SK-N-SH (cell line): ENCODE measurements at regions not wholly inside any gene's neighbourhood (a gene's known extent, or its start where the extent isn't known, plus 50 kb on each side); places are given as distances from the start of the nearest gene placed in this dataset.

Experiments
- CTCF ChIA-PET: fragments of 300-600, 350-600 bp; formaldehyde crosslinking; extraction: SDS; loops from one replicate; lab custom pipeline; 2021; lab: Yijun Ruan, JAX
- POLR2A ChIA-PET: fragments of 350-600 bp; sonication (Branson Sonifier 250); formaldehyde crosslinking; extraction: SDS; loops from one replicate; lab custom pipeline; 2020; ENCODE audit warnings: antibody characterized with exemption, inconsistent platforms; lab: Yijun Ruan, JAX
- DNase-seq: peaks from one replicate; pipeline ENCODE4 v3.0.0; 2012
- H2AFZ ChIP-seq: fragments of 200-600 bp; sonication (generic); 2 replicates; pipeline ENCODE4 v1.8.1; 2016; ENCODE audit warnings: antibody characterized with exemption, mild to moderate bottlenecking, low read depth
- H3F3A ChIP-seq: fragments of 200-600 bp; sonication (generic); replicated peaks from 2 replicates; pipeline ENCODE3; 2016; ENCODE audit warnings: antibody characterized with exemption, mild to moderate bottlenecking; ENCODE audit not compliant: insufficient read depth
- H3K27ac ChIP-seq, 2 experiments: fragments of 200-500 bp in 1 of 2; fragments of 200-600 bp in 1 of 2; sonication (Bioruptor generic) in 1 of 2; sonication (generic), shearing (Covaris generic) in 1 of 2; 2 replicates each; pipeline versions ENCODE4 v1.5.1 to v1.6.1; 2014 to 2016; ENCODE audit warnings: low read depth in 2 of 2, inconsistent platforms in 1 of 2, low read length in 1 of 2, mild to moderate bottlenecking in 1 of 2, mixed read lengths in 1 of 2
- H3K27me3 ChIP-seq: fragments of 200-600 bp; sonication (generic), shearing (Covaris generic); 2 replicates; pipeline ENCODE4 v1.6.1; 2016; ENCODE audit warnings: mixed run types; ENCODE audit not compliant: insufficient read depth
- H3K36me3 ChIP-seq, 2 experiments: fragments of 200-500 bp in 1 of 2; fragments of 200-600 bp in 1 of 2; sonication (Bioruptor generic) in 1 of 2; sonication (generic) in 1 of 2; replicated peaks in 1 of 2; 2 replicates each; pipeline versions ENCODE3 to v1.5.1; 2014 to 2016; ENCODE audit warnings: low read length in 1 of 2, mild to moderate bottlenecking in 1 of 2; ENCODE audit not compliant: insufficient read depth in 2 of 2, control insufficient read depth in 1 of 2
- H3K4me1 ChIP-seq, 2 experiments: fragments of 200-500 bp in 1 of 2; fragments of 200-600 bp in 1 of 2; sonication (Bioruptor generic) in 1 of 2; sonication (generic), shearing (Covaris generic) in 1 of 2; 2 replicates each; pipeline versions ENCODE4 v1.5.1 to v1.6.1; 2014 to 2016; ENCODE audit warnings: low read depth in 1 of 2, low read length in 1 of 2, mixed run types in 1 of 2; ENCODE audit not compliant: insufficient read depth in 2 of 2, control insufficient read depth in 1 of 2
- H3K4me2 ChIP-seq: fragments of 200-600 bp; sonication (generic), shearing (Covaris generic); 2 replicates; pipeline ENCODE4 v1.6.1; 2017; ENCODE audit warnings: mixed run types
- H3K4me3 ChIP-seq, 2 experiments: fragments of 200-500 bp in 1 of 2; fragments of 200-600 bp in 1 of 2; sonication (Bioruptor generic) in 1 of 2; sonication (generic), shearing (Covaris generic) in 1 of 2; 2 replicates each; pipeline versions ENCODE4 v1.5.1 to v1.8.1; 2014 to 2016; ENCODE audit warnings: low read depth in 2 of 2, inconsistent platforms in 1 of 2, low read length in 1 of 2, mild to moderate bottlenecking in 1 of 2, mixed read lengths in 1 of 2, moderate library complexity in 1 of 2
- H3K79me2 ChIP-seq: fragments of 200-600 bp; sonication (generic); 2 replicates; pipeline ENCODE4 v1.8.1; 2017; ENCODE audit warnings: mild to moderate bottlenecking; ENCODE audit not compliant: insufficient read depth
- H3K9ac ChIP-seq: fragments of 200-600 bp; sonication (generic); 2 replicates; pipeline ENCODE4 v1.6.1; 2017; ENCODE audit warnings: mixed run types
- H3K9me2 ChIP-seq: fragments of 200-600 bp; sonication (generic); 2 replicates; pipeline ENCODE4 v1.6.1; 2017; ENCODE audit warnings: mixed run types
- H3K9me3 ChIP-seq: fragments of 200-600 bp; sonication (generic); 2 replicates; pipeline ENCODE4 v1.6.1; 2017; ENCODE audit warnings: mixed run types, mild to moderate bottlenecking, moderate library complexity
- H4K20me1 ChIP-seq: fragments of 200-600 bp; sonication (generic); 2 replicates; pipeline ENCODE4 v1.6.1; 2017; ENCODE audit warnings: mild to moderate bottlenecking, mixed run types; ENCODE audit not compliant: insufficient read depth
- ELF1 ChIP-seq: IDR thresholded peaks from 2 replicates; pipeline ENCODE4 v1.4.0; 2012
- EP300 ChIP-seq, 2 experiments: IDR thresholded peaks; 2 replicates each; pipeline versions ENCODE4 v1.4.0 to v1.6.1; 2012; ENCODE audit warnings: borderline replicate concordance in 1 of 2, low read depth in 1 of 2, low read length in 1 of 2
- FOXM1 ChIP-seq: IDR thresholded peaks from 2 replicates; pipeline ENCODE4 v1.4.0; 2012; ENCODE audit warnings: low read depth, mild to moderate bottlenecking
- GATA2 ChIP-seq: sonication (generic); formaldehyde crosslinking; IDR thresholded peaks from 2 replicates; pipeline ENCODE4 v1.5.0; 2020; ENCODE audit warnings: mild to moderate bottlenecking, missing genetic modification reagents
- IRF3 ChIP-seq: fragments of 150-350 bp; IDR thresholded peaks from 2 replicates; pipeline ENCODE4 v1.6.1; 2016; ENCODE audit warnings: mild to moderate bottlenecking, low read depth, low read length
- MAX ChIP-seq: IDR thresholded peaks from 2 replicates; pipeline ENCODE4 v1.4.0; 2012; ENCODE audit warnings: low read depth
- MXI1 ChIP-seq: IDR thresholded peaks from 2 replicates; pipeline ENCODE4 v1.6.1; 2012; ENCODE audit warnings: mild to moderate bottlenecking, low read depth, low read length, improper control_type of control experiment
- NFIC ChIP-seq: IDR thresholded peaks from 2 replicates; pipeline ENCODE4 v1.4.0; 2012; ENCODE audit warnings: borderline replicate concordance
- NRF1 ChIP-seq: IDR thresholded peaks from 2 replicates; pipeline ENCODE4 v1.6.1; 2012; ENCODE audit warnings: low read depth, mild to moderate bottlenecking, low read length
- RXRA ChIP-seq: IDR thresholded peaks from 2 replicates; pipeline ENCODE4 v1.4.0; 2012; ENCODE audit warnings: low read depth, mild to moderate bottlenecking, borderline replicate concordance
- SMC3 ChIP-seq: IDR thresholded peaks from 2 replicates; pipeline ENCODE4 v1.6.1; 2012; ENCODE audit warnings: low read depth, low read length, improper control_type of control experiment
- TAF1 ChIP-seq: IDR thresholded peaks from 2 replicates; pipeline ENCODE4 v1.6.1; 2012; ENCODE audit warnings: low read depth, mild to moderate bottlenecking, low read length, moderate library complexity, borderline replicate concordance
- TCF12 ChIP-seq: IDR thresholded peaks from 2 replicates; pipeline ENCODE4 v1.4.0; 2012
- TEAD4 ChIP-seq: IDR thresholded peaks from 2 replicates; pipeline ENCODE4 v1.4.0; 2012; ENCODE audit warnings: mild to moderate bottlenecking, borderline replicate concordance; ENCODE audit not compliant: insufficient read depth
- USF1 ChIP-seq: IDR thresholded peaks from 2 replicates; pipeline ENCODE4 v1.4.0; 2012; ENCODE audit warnings: low read depth, borderline replicate concordance
- YY1 ChIP-seq: IDR thresholded peaks from 2 replicates; pipeline ENCODE4 v1.4.0; 2012; ENCODE audit warnings: low read depth, mild to moderate bottlenecking
- ZBTB33 ChIP-seq: IDR thresholded peaks from 2 replicates; pipeline ENCODE4 v1.4.0; 2012; ENCODE audit warnings: low read depth, borderline replicate concordance
- WGBS: methylation state at CpG from one replicate; pipeline ENCODE4 v1.1.6; 2017; ENCODE audit warnings: low lambda C conversion rate; 5-methylcytosine and 5-hydroxymethylcytosine counted together

GRCh38 chrX:115494161-115494560, 66.8 kb upstream of the PLS3 start:
- Histone ChIP-seq H3K27ac (no peak overlapping the region), H3K9me2 (no peaks in the 10 kb centered on the region), H3K4me3 (no peak overlapping the region), H4K20me1 (no peaks in the 10 kb centered on the region), H3K4me1 (no peaks in the 10 kb centered on the region), H3K9ac (no peak overlapping the region), H3F3A (no peaks in the 10 kb centered on the region), H3K79me2 (no peaks in the 10 kb centered on the region), H3K36me3 (no peaks in the 10 kb centered on the region), H3K27me3 (no peaks in the 10 kb centered on the region), H3K9me3 (no peaks in the 10 kb centered on the region), H3K4me2 (no peak overlapping the region), H2AFZ (no peak overlapping the region)
- 35% methylated on average over 3 of the region's 3 CpGs for WGBS
- no peak for DNase-seq
- TF ChIP-seq NRF1 = no peak
- TF ChIP-seq YY1 = no peak
- TF ChIP-seq FOXM1 = no peak
- no peak for TF ChIP-seq MXI1
- TF ChIP-seq ZBTB33 = no peak
- no peak for TF ChIP-seq GATA2 (CRISPR knock-in tag)
- CTCF ChIA-PET = no interaction called here
- POLR2A ChIA-PET = no interaction called here

- no peaks in the 10 kb centered on the region for H3K36me3 ChIP-seq
- H3K9ac ChIP-seq = no peak overlapping the region
- CTCF ChIA-PET = interaction anchor here (1.3 to 1.4 kb wide), 2 partner anchors 12 to 19 kb away, joined by 3 read pairs; no protein-coding TSS in a partner anchor
- H3F3A ChIP-seq = no peaks in the 10 kb centered on the region
- DNase-seq = no peak
- no peaks in the 10 kb centered on the region for H3K4me1 ChIP-seq
- H4K20me1 ChIP-seq = no peaks in the 10 kb centered on the region
- no peak overlapping the region for H3K4me3 ChIP-seq
- H3K79me2 ChIP-seq = no peaks in the 10 kb centered on the region
- no peaks in the 10 kb centered on the region for H3K9me3 ChIP-seq
- H3K27ac ChIP-seq = no peak overlapping the region
- H3K9me2 ChIP-seq = no peaks in the 10 kb centered on the region
- no peak overlapping the region for H2AFZ ChIP-seq
- no peak overlapping the region for H3K4me2 ChIP-seq
- no peaks in the 10 kb centered on the region for H3K27me3 ChIP-seq
- TF ChIP-seq MAX (no peak), TEAD4 (no peak), USF1 (no peak), SMC3 (no peak), TCF12 (no peak), YY1 (no peak), NFIC (no peak), EP300 (IDR thresholded peaks at IDR 0.05; ENCODE audit: borderline replicate concordance in 1 of 2, low read depth in 1 of 2, low read length in 1 of 2) (no peak), RXRA (no peak), TAF1 (no peak), IRF3 (no peak), ELF1 (no peak)
- TF ChIP-seq, all 33 proteins: peak for 0
- 38% methylated on average over 3 of the region's 3 CpGs for WGBS
- POLR2A ChIA-PET = no interaction called here
Observed at GRCh38 chrX:115499112-115499805, 61.7 kb upstream of the PLS3 start.
